ENCODE measurements at regions not wholly inside any gene's neighbourhood (a gene's known extent, or its start where the extent isn't known, plus 50 kb on each side); places are given as distances from the start of the nearest gene placed in this dataset.

GRCh38 chr12:115638733-115639647 is 638.5 kb downstream of the MED13L start:
- no peak overlapping the region for H3K4me3 Mint-ChIP-seq
- no peaks in the 10 kb centered on the region for H3K36me3 Mint-ChIP-seq (ENCODE audit: low read depth)
- no peaks in the 10 kb centered on the region for H3K9me3 Mint-ChIP-seq
- H3K4me1 Mint-ChIP-seq: peaks cover 53% of the 10 kb centered on the region
- peak; percentile 44 for DNase-seq
- no peak overlapping the region for H3K27ac Mint-ChIP-seq
- peaks cover 8% of the 10 kb centered on the region for H3K27me3 Mint-ChIP-seq (ENCODE audit: low read depth, poor library complexity)
- TF ChIP-seq CTCF (IDR thresholded peaks at IDR 0.05): no peak

GRCh38 chr12:115636546-115636945 is 640.9 kb downstream of the MED13L start:
- no peaks in the 10 kb centered on the region for H3K36me3 Mint-ChIP-seq (ENCODE audit: low read depth)
- peaks cover 4% of the 10 kb centered on the region for H3K27me3 Mint-ChIP-seq (ENCODE audit: low read depth, poor library complexity)
- H3K4me1 Mint-ChIP-seq: peaks cover 53% of the 10 kb centered on the region
- H3K9me3 Mint-ChIP-seq: no peaks in the 10 kb centered on the region
- H3K27ac Mint-ChIP-seq: no peak overlapping the region
- no peak for DNase-seq
- H3K4me3 Mint-ChIP-seq: no peak overlapping the region
- no peak for TF ChIP-seq CTCF (IDR thresholded peaks at IDR 0.05)

- H3K27me3 Mint-ChIP-seq (ENCODE audit: low read depth, poor library complexity): peaks cover 4% of the 10 kb centered on the region
- peaks cover 14% of the 10 kb centered on the region for H3K9me3 Mint-ChIP-seq
- no peak overlapping the region for H3K4me3 Mint-ChIP-seq
- DNase-seq: no peak
- no peak overlapping the region for H3K27ac Mint-ChIP-seq
- H3K4me1 Mint-ChIP-seq: peaks cover 36% of the 10 kb centered on the region
- peaks cover 5% of the 10 kb centered on the region for H3K36me3 Mint-ChIP-seq (ENCODE audit: low read depth)
- TF ChIP-seq CTCF (IDR thresholded peaks at IDR 0.05): no peak
Measured at GRCh38 chr12:115632308-115632707, 645.2 kb downstream of the MED13L start.

- peaks cover 15% of the 10 kb centered on the region for H3K4me1 Mint-ChIP-seq
- H3K27ac Mint-ChIP-seq: no peak overlapping the region
- no peak overlapping the region for H3K4me3 Mint-ChIP-seq
- H3K36me3 Mint-ChIP-seq (ENCODE audit: low read depth): peaks cover 5% of the 10 kb centered on the region
- peaks cover 16% of the 10 kb centered on the region for H3K9me3 Mint-ChIP-seq
- TF ChIP-seq CTCF (IDR thresholded peaks at IDR 0.05): no peak
- no peak for DNase-seq
- H3K27me3 Mint-ChIP-seq (ENCODE audit: low read depth, poor library complexity): peaks cover 7% of the 10 kb centered on the region
Measured at GRCh38 chr12:115630136-115630535, 647.4 kb downstream of the MED13L start.

GRCh38 chr12:115626210-115626609 is 651.3 kb downstream of the MED13L start:
- TF ChIP-seq CTCF (IDR thresholded peaks at IDR 0.05): no peak
- no peak for DNase-seq
- Mint-ChIP-seq H3K4me1 (peaks cover 17% of the 10 kb centered on the region), H3K4me3 (no peak overlapping the region), H3K27me3 (ENCODE audit: low read depth, poor library complexity) (peaks cover 9% of the 10 kb centered on the region), H3K9me3 (peaks cover 18% of the 10 kb centered on the region), H3K27ac (no peak overlapping the region), H3K36me3 (ENCODE audit: low read depth) (peaks cover 5% of the 10 kb centered on the region)

All from nephron progenitor cell (in vitro differentiated cells).